ENCODE measurements at regions not wholly inside any gene's neighbourhood (a gene's known extent, or its start where the extent isn't known, plus 50 kb on each side); places are given as distances from the start of the nearest gene placed in this dataset.
A peak's percentile ranks its signal among the peaks of the same experiment; 100 is the strongest.

DNA sequence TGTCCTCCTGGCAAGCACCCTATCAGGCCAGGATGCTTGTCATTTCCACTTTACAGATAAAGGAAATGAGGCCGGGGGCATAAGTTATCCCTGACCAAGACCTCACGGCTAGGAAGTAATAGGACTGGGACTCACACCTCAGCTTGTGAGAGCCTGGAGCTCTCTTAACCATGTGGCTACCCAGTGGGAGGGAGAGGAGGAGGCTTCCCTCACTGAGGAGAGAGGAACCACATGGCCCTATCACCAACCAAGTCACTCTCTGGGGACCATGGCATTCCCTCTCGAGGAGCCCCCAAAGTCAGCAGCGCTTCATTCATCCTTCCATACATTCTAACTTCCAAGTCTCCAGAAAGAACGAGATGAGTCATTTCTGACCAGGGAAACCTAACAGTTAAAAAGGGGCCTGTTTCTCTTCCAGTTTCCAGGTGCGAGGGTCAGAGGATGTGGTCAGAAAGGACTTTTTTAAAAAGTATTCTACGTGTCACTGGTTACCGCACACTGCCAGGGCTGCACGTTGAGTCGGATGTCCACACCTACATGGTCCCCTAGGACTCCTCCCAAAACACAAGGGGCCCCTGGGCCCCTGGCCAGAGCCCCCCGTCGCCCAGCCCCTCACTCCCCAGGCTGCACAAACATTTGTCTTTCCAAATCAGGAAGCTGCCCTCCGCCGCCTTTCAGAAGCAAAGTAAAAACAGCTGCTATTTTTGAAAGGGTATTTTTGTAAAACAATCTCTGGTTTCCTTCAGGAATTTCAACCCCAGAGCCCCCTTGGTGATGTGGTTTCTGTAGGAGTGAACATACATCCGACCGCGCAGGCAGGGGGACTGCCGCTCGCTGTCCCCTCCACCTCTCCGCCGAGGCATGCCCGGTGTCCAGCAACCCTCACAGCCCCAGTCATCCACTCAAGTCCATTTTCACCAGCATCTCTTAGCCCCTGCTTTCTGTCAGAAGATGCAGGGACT, 128.2 kb upstream of the CHST15 start:
- DNase-seq (ENCODE audit: low spot score) = no peak
- peak; percentile 49 for ATAC-seq

DNA sequence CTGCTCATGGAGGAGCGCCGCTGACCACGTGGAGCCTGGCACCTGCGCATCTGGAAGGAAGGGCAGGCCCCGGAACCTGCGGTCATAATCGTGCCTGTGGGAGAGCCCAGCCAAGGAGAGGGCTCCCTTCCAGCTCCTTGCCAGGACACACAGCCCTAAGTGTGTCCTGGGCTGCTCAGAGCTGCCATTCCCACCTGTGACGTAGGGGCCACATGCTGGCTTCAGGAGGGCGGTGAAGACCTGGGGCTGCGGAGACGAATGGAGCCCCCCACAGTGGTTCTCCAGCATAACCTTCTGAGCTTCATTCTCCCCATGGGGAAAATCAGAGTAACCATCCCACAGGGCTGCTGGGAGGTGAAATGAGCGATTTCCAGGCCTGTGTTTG, 127.6 kb upstream of the CHST15 start:
- peak; percentile 19 for ATAC-seq
- DNase-seq (ENCODE audit: low spot score) = no peak

DNA sequence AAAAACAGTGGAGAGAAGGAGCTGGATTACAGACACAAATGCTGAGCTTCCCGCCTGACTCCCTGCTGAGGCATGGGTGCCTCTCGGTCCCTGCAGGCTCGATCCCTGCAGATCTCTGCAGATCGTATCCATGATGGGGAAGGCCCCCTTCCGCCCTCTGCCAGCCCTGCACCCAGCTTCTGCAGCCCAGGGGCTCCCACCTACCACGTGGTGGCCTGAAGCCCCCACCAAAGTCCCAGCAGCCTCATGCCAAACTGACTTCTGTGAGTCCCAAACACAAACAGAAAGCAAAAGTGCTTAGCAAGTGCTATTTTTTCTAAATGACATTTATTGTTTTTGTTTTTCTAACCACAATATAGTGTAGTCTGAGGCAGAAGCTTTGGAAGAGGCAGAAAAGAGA, 127.1 kb upstream of the CHST15 start:
- no peak for ATAC-seq
- no peak for DNase-seq (ENCODE audit: low spot score)

DNA sequence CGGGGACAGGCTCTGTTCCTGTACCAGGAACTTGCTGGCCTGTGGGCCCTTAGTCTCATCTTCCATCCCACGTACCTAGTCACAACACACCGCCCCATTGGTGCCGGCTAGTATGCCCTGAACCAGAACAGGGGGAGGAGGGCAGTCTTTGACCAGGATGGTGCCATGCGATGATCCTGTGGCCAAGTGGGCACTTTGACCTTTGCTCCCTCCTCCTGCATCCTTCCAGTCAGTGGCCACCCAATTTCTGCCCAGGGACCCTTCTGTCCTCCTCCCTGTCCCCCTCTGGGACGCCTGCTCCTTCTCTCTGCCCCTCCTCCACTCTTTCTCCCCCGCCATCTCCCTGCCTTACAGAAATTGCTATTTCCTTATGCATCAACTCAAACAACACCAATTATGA, 126.3 kb upstream of the CHST15 start:
- no peak for DNase-seq (ENCODE audit: low spot score)
- ATAC-seq = no peak

- DNase-seq (ENCODE audit: low spot score) (no peak), ATAC-seq (no peak)
These were observed 125.7 kb upstream of the CHST15 start for GRCh38 chr10:124219062-124219461.

- ATAC-seq (no peak), DNase-seq (ENCODE audit: low spot score) (no peak)
These were observed 124.8 kb upstream of the CHST15 start for GRCh38 chr10:124217906-124218804.

DNA sequence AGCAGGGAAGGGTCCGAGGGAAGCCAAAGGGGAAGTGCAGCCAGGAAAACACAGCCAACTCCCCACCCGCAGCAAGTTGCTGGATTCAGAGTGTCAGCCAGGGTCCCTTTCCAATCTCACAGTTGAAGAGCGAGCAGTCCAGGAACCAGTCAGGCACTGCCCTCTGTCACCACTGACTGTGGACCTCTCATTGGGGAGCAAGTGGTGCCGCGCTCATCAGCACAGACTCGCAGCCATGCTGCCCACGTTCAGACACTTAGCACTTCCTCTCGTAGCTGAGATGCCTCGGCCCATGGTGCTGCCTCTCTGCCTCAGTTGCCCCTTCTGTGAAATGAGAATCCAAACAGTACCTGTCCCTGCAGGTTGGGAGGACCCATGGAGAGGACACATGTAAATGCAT, 123.6 kb upstream of the CHST15 start:
- no peak for DNase-seq (ENCODE audit: low spot score)
- no peak for ATAC-seq

- ATAC-seq (no peak), DNase-seq (ENCODE audit: low spot score) (no peak)
These were observed 121.4 kb upstream of the CHST15 start for GRCh38 chr10:124214610-124215375.

GRCh38 chr10:124213899-124214510, 120.6 kb upstream of the CHST15 start:
- no peak for DNase-seq (ENCODE audit: low spot score)

GRCh38 chr10:124213471-124213870, 120.1 kb upstream of the CHST15 start:
- DNase-seq (ENCODE audit: low spot score) (no peak), ATAC-seq (no peak)

More at GRCh38 chr10:124213899-124214510, 120.6 kb upstream of the CHST15 start:
- ATAC-seq = no peak

DNA sequence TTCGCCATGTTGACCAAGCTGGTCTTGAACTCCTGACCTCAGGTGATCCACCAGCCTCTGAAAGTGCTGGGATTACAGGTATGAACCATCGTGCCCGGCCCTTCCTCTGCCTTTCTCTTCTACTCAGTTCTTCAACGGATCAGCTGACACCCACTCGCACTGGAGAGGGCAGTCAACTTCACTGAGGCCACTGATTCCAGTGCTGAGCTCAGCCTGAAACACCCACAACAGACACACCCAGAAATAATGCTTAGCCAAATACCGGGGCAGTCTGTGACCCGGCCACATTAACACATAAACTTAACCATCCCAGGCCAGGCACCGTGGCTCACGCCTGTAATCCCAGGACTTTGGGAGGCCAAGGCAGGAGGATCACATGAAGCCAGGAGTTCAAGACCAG, 119.3 kb upstream of the CHST15 start:
- ATAC-seq = peak; percentile 21
- DNase-seq (ENCODE audit: low spot score) = peak; percentile 37

GRCh38 chr10:124211921-124212320, 118.5 kb upstream of the CHST15 start:
- ATAC-seq = no peak
- no peak for DNase-seq (ENCODE audit: low spot score)

DNA sequence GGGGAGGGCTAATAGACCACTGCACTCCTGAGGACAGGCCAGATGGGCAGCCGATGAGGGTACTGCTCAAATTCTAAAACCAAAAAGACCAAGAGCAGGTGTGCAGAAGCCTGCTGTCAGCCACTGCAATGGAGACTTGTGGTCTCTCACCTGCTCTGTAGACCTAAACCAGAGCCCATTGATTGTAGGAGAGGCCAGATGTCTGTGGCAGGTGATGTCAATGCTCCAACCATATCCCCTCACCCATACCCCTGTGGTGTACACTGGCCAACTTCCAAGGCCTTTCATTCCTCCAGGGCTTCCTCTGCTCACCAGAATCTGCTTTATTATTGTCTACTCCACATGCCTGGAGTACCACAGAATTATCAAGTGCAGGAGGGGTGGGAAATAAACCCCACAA, 116.9 kb upstream of the CHST15 start:
- no peak for DNase-seq (ENCODE audit: low spot score)
- ATAC-seq = no peak

DNA sequence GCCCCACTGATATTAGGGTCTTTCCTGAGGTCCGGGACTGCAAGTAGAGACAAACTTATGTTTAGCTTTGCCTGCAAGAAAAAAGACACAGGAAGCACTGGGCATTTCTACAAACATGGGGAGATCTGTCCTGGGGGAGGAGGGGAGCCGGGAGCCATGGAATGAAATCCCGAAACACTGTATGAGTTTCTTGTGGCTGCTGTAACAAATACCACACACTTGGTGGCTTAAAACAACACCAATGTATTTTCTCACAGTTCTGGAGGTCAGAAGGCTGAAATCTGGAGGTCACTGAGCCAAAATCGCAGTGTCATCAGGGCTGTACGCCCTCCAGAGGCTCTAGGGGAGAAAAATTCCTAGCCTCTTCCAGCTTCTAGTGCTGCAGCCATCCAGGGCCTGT, 114.0 kb upstream of the CHST15 start:
- DNase-seq (ENCODE audit: low spot score) = no peak
- ATAC-seq = no peak

DNA sequence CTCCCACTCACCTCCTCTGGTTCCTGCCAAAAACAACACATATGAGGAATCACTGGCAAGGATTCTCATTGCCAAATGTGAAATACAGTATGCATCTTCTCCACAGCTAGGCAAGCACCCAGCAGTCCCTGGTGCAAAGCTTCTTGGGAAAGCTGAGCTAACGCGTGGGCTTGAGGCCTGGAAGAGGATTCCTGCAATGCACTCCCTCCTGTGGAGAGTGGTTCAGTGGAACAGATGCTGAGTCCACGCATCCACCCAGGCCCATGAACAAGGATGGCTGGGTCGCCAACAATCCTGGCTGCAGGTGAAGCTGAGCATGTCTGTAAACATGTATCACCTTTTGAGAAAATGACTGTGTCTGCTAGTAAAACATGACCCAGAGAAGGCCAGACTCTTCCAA, 113.2 kb upstream of the CHST15 start:
- no peak for ATAC-seq
- DNase-seq (ENCODE audit: low spot score) = no peak

GRCh38 chr10:124205432-124205831, 112.0 kb upstream of the CHST15 start:
- DNase-seq (ENCODE audit: low spot score) (no peak), ATAC-seq (no peak)

DNA sequence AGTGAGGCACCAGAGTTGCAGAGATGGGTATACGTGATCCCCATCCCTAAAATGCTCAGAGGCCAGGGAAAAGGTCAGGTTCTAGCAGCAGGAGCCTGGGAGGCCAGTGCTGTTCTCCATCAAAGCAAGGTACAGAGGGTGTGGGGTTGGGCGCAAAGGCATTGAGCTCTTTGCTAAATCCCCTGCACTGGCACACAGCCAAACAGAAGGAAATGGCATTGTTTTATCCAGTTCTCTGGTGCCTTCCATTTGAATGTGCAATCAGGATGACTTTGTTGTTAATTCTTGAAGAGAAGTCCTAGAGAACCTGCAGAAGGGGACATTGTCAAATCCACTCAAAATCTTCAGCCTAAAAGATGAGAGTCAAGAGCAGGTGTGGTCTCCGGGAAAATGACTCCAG, 111.3 kb upstream of the CHST15 start:
- DNase-seq (ENCODE audit: low spot score) (no peak), ATAC-seq (no peak)

GRCh38 chr10:124200011-124200410, 106.6 kb upstream of the CHST15 start:
- no peak for ATAC-seq
- peak; percentile 19 for DNase-seq (ENCODE audit: low spot score)

GRCh38 chr10:124198871-124199270, 105.5 kb upstream of the CHST15 start:
- DNase-seq (ENCODE audit: low spot score) = no peak
- no peak for ATAC-seq

- no peak for ATAC-seq
- peak; percentile 11 for DNase-seq (ENCODE audit: low spot score)
These were observed 104.7 kb upstream of the CHST15 start for GRCh38 chr10:124198125-124198501.

Measured in left lobe of liver (tissue), 2 donors.